Hepatocyte (in vitro differentiated cells): ENCODE measurements at regions not wholly inside any gene's neighbourhood (a gene's known extent, or its start where the extent isn't known, plus 50 kb on each side); places are given as distances from the start of the nearest gene placed in this dataset.
"Not testable (repeated sequence)": the region's sequence is repeated elsewhere in the genome, so short reads cannot be mapped to it uniquely, and the experiment has no call there.

Experiments
- DNase-seq: peaks from one replicate; pipeline ENCODE4 v3.0.0-alpha.2; 2016; ENCODE audit warnings: low spot score
- H2AFZ ChIP-seq: fragments of 200-600 bp; sonication (generic); 2 replicates; pipeline ENCODE4 v1.6.0; 2016; ENCODE audit warnings: antibody characterized with exemption, mild to moderate bottlenecking
- H3K27ac ChIP-seq: fragments of 200-600 bp; sonication (generic); 2 replicates; pipeline ENCODE4 v1.5.1; 2016; ENCODE audit warnings: mild to moderate bottlenecking
- H3K27me3 ChIP-seq: fragments of 200-600 bp; sonication (generic); 2 replicates; pipeline ENCODE4 v1.6.1; 2016
- H3K36me3 ChIP-seq: fragments of 200-600 bp; sonication (generic); replicated peaks from 2 replicates; pipeline ENCODE4 v1.5.1; 2016; ENCODE audit warnings: low read depth; ENCODE audit not compliant: insufficient read depth
- H3K4me1 ChIP-seq: fragments of 200-600 bp; sonication (generic); 2 replicates; pipeline ENCODE4 v1.5.1; 2016; ENCODE audit warnings: mild to moderate bottlenecking, moderate library complexity; ENCODE audit not compliant: insufficient read depth
- H3K4me2 ChIP-seq: fragments of 200-600 bp; sonication (generic); 2 replicates; pipeline ENCODE4 v1.6.0; 2016
- H3K4me3 ChIP-seq: fragments of 200-600 bp; sonication (generic); 2 replicates; pipeline ENCODE4 v1.5.1; 2016; ENCODE audit warnings: mild to moderate bottlenecking
- H3K79me2 ChIP-seq: fragments of 200-600 bp; sonication (generic); 2 replicates; pipeline ENCODE4 v1.6.0; 2017; ENCODE audit warnings: mild to moderate bottlenecking
- H3K9me2 ChIP-seq: fragments of 200-600 bp; sonication (generic); replicated peaks from 2 replicates; pipeline ENCODE4 v1.6.0; 2017; ENCODE audit warnings: mild to moderate bottlenecking; ENCODE audit not compliant: insufficient read depth
- H3K9me3 ChIP-seq: fragments of 200-600 bp; sonication (generic); 2 replicates; pipeline ENCODE4 v1.5.1; 2016; ENCODE audit warnings: low read depth, mild to moderate bottlenecking
- H4K20me1 ChIP-seq: fragments of 200-600 bp; sonication (generic); 2 replicates; pipeline ENCODE4 v1.6.0; 2016; ENCODE audit warnings: mild to moderate bottlenecking; ENCODE audit not compliant: insufficient read depth, poor library complexity, severe bottlenecking
- EZH2 ChIP-seq: fragments of 200-600 bp; sonication (generic); IDR thresholded peaks from 2 replicates; pipeline ENCODE4 v1.6.1; 2016; ENCODE audit warnings: antibody characterized with exemption, mild to moderate bottlenecking, borderline replicate concordance
- EZH2phosphoT487 ChIP-seq: fragments of 200-600 bp; sonication (generic); IDR thresholded peaks from one replicate; pipeline ENCODE4 v1.6.1; 2018; ENCODE audit warnings: antibody characterized with exemption, mild to moderate bottlenecking, low read depth, moderate library complexity; ENCODE audit not compliant: unreplicated experiment, severe bottlenecking
- WGBS: methylation state at CpG from one replicate; pipeline ENCODE4 v1.1.6; 2016; ENCODE audit warnings: low lambda C conversion rate; ENCODE audit errors: missing lambda C conversion rate; 5-methylcytosine and 5-hydroxymethylcytosine counted together
- TF ChIP-seq, protein P1 (sequence below): fragments of 200-600 bp; sonication (generic); IDR thresholded peaks from 2 replicates; pipeline ENCODE4 v1.5.1; 2016; ENCODE audit warnings: antibody characterized with exemption, mild to moderate bottlenecking; ENCODE audit not compliant: poor library complexity

DNA sequence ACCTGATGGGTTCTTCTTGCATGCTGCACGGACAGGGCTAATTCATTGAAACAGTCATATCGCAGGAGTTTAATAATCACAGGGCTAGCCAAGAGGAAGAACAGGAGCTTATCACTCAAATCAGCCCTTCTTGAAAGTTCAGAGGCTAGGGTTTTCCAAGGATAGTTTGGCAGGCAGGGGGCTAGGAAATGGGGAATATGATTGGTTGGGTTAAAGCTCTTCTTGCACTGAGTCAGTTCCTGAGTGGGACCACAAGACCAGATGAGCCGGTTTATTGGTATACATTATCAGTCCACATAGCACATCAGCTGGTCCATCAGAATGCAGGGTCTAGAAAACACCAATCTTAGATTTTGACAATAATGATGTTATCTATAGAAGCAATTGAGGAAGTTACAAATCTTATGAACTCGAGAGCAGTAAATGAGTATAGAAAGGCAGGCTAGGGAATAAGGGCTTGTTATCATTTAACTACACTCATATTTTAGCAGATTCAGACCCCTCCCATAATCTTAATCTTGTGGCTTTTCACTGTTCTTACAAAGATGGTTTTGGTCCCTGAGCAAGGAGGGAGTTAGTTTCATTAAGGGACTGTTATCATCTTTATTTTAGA is 58.1 kb upstream of the SLC25A36 start:
- H3K79me2 ChIP-seq: no peaks in the 10 kb centered on the region
- no peaks in the 10 kb centered on the region for H3K4me1 ChIP-seq
- TF ChIP-seq EZH2 (no peak), EZH2phosphoT487 (no peak)
- TF ChIP-seq, protein P1, sequence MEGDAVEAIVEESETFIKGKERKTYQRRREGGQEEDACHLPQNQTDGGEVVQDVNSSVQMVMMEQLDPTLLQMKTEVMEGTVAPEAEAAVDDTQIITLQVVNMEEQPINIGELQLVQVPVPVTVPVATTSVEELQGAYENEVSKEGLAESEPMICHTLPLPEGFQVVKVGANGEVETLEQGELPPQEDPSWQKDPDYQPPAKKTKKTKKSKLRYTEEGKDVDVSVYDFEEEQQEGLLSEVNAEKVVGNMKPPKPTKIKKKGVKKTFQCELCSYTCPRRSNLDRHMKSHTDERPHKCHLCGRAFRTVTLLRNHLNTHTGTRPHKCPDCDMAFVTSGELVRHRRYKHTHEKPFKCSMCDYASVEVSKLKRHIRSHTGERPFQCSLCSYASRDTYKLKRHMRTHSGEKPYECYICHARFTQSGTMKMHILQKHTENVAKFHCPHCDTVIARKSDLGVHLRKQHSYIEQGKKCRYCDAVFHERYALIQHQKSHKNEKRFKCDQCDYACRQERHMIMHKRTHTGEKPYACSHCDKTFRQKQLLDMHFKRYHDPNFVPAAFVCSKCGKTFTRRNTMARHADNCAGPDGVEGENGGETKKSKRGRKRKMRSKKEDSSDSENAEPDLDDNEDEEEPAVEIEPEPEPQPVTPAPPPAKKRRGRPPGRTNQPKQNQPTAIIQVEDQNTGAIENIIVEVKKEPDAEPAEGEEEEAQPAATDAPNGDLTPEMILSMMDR: no peak
- no peaks in the 10 kb centered on the region for H4K20me1 ChIP-seq
- DNase-seq: no peak
- 86% methylated on average over 4 of the region's 4 CpGs for WGBS
- no peaks in the 10 kb centered on the region for H3K27me3 ChIP-seq
- no peak overlapping the region for H3K27ac ChIP-seq
- no peak overlapping the region for H3K4me2 ChIP-seq
- no peak overlapping the region for H3K4me3 ChIP-seq
- no peak overlapping the region for H2AFZ ChIP-seq
- H3K9me2 ChIP-seq: no peaks in the 10 kb centered on the region
- H3K36me3 ChIP-seq: no peaks in the 10 kb centered on the region
- no peaks in the 10 kb centered on the region for H3K9me3 ChIP-seq

DNA sequence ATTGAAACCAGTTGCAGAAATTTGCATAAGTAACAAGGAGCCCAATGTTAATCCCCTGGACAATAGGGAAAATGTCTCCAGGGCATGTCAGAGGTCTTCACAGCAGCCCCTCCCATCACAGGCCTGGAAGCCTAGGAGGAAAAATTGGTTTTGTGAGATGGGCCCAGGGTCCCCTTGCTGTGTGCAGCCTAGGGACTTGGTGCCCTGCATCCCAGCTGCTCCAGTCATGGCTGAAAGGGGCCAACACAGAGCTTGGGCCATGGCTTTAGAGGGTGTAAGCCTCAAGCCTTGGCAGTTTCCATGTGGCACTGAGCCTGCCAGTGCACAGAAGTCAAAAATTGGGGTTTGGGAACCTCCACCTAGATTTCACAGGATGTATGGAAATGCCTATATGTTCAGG is 55.9 kb upstream of the SLC25A36 start:
- H3K4me3 ChIP-seq, DNase-seq, H3K4me2 ChIP-seq, H4K20me1 ChIP-seq, H3K4me1 ChIP-seq, H3K9me2 ChIP-seq, H3K9me3 ChIP-seq, H3K79me2 ChIP-seq, H2AFZ ChIP-seq, H3K36me3 ChIP-seq, H3K27me3 ChIP-seq, H3K27ac ChIP-seq: not testable (repeated sequence)
